ELR (cell line): ENCODE measurements at regions not wholly inside any gene's neighbourhood (a gene's known extent, or its start where the extent isn't known, plus 50 kb on each side); places are given as distances from the start of the nearest gene placed in this dataset.

Source experiments
- DNase-seq: peaks from one replicate; pipeline ENCODE4 v3.0.0-alpha.2; 2015; ENCODE audit warnings: low read depth

DNA sequence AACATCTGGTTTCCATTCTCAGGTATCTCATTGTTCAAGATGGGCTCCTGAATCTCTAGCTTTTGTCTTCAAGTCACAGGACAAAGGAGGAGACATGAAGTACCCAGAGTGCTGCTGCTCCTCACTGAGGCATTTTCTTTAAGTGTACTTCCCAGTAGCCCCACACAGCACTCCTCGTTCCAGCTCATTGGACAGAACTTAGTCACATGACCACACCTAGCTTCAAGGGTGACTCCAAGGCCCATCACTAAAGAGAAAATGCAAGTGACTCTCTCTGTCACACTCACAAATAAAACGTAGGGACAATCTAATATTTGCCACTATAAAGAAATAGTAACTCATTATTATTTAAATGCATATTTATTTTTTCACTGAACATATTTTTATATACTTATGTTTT, 58.3 kb upstream of the NEUROD6 start:
- no peak for DNase-seq

GRCh38 chr7:31407178-31407676, 66.7 kb upstream of the NEUROD6 start:
- no peak for DNase-seq

GRCh38 chr7:31408140-31408729, 67.7 kb upstream of the NEUROD6 start:
- peak; percentile 88 for DNase-seq

DNA sequence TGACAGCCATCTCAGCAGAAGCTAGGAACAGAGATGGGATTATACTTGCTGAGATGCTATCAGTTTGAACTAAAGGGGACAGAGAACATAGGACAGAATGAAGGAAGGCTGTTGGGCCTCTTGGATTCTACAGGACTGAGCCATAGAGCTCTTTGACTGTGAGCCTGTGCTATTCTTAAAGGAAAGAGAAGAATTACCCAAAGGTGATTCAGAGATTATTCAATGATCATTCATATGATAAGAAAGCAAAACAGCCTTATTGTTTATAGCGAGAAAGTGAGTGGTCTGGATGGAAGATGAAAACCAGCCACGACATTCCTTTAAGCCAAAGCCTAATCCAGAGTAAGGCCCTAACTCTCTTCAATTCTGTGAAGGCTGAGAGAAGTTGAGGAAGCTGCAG, 69.7 kb upstream of the NEUROD6 start:
- DNase-seq = peak; percentile 87

DNA sequence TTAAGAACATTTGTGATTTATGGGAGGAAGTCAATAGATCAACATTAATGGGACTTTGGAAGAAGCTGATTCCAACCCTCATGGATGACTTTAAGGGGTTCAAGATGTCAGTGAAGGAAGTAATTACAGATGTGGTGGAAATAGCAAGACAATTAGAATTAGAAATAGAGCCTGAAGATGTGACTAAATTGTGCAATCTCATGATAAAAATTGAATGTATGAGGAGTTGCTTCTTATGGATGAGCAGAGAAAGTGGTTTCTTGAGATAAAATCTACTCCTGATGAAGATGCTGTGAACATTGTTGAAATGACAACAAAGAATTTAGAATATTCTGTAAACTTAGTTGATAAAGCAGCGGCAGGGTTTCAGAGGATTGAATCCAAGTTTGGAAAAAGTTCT, 70.9 kb upstream of the NEUROD6 start:
- DNase-seq = no peak

- no peak for DNase-seq
Measured at GRCh38 chr7:31413766-31414165, 73.2 kb upstream of the NEUROD6 start.

DNA sequence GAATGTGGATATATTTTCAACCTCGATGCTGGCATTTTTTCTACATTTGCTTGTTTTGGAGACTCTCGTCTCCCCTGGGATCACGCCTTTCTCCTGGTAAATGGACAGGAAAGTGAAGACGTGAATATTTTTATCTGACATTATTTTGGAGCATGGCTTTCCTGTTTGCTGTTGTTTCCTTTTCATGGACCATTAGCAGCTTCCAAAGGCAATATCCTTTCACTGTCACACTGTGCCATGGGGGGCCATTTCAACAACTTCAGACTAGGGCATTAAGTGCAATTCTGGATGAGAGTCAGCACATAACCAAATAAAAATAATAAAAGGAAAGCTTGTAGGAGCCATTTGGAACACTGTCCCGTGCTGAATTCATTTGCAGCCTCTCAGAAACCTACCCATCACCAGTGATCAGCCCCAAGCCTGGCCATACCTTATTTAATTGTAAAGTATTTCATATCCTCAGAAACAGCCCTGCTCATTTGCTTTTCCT, 75.9 kb upstream of the NEUROD6 start:
- DNase-seq = no peak

GRCh38 chr7:31418928-31419327, 78.4 kb upstream of the NEUROD6 start:
- peak; percentile 73 for DNase-seq

GRCh38 chr7:31419505-31420055, 79.1 kb upstream of the NEUROD6 start:
- DNase-seq = no peak

DNA sequence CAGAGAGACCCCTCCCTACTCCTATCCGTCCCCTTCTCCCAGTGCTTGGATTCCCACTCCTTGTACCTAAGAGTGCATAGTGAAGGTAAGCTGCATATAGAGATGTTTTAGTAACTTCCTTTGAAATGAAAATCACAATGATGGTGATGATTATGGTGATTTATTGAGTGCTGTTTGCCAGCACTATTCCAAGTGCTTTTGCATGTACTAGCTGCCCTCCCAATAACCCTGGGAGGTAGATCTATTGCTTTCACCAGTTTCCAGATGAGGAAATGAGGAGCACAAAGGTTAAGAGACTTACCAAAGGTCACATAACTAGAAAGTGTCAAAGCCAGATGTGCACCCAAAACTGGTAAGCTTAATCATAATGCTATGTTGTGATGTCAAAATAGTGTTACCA, 80.4 kb upstream of the NEUROD6 start:
- no peak for DNase-seq

DNA sequence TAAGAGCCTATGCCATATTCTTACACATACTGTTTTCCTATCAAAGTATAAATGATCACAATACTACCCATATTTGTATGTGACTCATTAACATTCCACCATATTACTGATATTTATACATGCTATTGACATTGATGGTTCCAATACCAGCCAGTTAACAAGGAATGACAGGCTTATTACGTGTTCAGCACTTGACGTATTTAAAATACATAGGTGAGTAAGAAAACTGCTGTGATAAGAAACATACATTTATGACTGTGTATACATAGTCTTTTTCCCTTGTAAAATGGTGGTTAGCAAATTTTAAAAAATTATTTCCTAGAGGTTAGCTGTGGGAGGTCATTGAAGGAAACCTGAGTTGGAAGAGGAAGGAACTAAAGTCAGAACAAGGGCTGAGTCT, 81.1 kb upstream of the NEUROD6 start:
- DNase-seq = no peak

DNA sequence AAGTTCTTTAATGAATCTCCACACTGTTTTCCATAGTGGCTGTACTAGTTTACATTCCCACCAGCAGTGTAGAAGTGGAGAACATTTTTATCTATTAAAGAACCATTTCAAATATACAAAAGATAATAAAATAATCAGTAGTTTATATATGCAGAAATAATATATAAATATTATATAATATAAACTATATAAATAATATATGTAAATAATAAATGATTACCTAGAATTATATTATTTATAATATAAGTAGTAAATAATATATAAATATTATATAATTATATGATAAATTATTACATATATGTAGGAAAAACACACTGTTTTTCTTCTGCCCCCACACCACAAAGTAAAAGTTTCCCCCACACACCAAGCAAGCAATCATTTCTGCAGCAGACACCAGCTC, 83.5 kb upstream of the NEUROD6 start:
- no peak for DNase-seq

- DNase-seq = no peak
Measured at GRCh38 chr7:31432176-31432575, 81.7 kb upstream of the ITPRID1 start.

GRCh38 chr7:31432836-31433340, 81.0 kb upstream of the ITPRID1 start:
- DNase-seq = peak; percentile 43

- DNase-seq = no peak
Measured at GRCh38 chr7:31437250-31437865, 76.5 kb upstream of the ITPRID1 start.

DNA sequence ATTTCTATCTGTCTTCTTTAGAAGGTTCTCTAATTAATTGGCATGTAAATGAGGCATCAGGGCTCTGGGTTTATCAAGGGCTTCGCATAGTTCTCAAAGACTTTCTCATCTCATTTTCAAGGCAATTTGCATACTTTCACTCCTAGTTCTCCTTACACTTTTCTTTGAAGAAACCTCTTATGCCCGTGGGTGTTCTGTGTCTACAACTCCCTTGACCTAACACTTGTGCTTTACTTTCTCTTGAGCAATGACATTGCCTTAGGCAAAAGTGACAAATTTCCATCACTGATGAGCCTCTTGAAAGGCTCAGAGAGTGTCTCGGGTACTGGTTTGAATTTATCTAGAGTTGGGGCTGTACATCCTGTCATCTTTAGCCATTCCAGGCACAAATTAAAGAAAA, 74.7 kb upstream of the ITPRID1 start:
- DNase-seq = no peak

GRCh38 chr7:31440511-31440910, 73.4 kb upstream of the ITPRID1 start:
- no peak for DNase-seq

GRCh38 chr7:31442626-31443025, 71.3 kb upstream of the ITPRID1 start:
- DNase-seq = no peak

- peak; percentile 75 for DNase-seq
Measured at GRCh38 chr7:31443457-31443856, 70.4 kb upstream of the ITPRID1 start.

- no peak for DNase-seq
Measured at GRCh38 chr7:31444196-31444595, 69.7 kb upstream of the ITPRID1 start.

GRCh38 chr7:31445686-31446355, 68.1 kb upstream of the ITPRID1 start:
- no peak for DNase-seq

DNA sequence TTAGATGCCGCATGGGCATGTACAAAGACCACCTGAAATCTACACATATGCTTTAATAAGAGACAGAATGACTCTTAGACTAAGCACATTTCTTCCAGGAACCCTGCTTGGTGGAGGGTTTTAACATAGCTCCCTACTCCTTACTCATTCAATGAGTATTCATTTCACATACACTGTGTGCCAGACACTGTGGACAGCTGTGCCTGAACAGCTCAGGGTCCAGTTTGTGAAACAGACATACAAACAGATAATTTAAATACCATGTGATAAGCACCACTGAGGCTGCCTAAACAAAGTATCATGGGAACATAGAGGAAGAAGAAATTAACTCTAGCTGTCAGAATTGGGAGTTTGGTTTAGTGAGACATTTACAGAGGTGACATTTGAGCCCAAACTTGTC, 65.2 kb upstream of the ITPRID1 start:
- no peak for DNase-seq

- DNase-seq = no peak
Measured at GRCh38 chr7:31455844-31456243, 58.0 kb upstream of the ITPRID1 start.
